ENCODE measurements at regions not wholly inside any gene's neighbourhood (a gene's known extent, or its start where the extent isn't known, plus 50 kb on each side); places are given as distances from the start of the nearest gene placed in this dataset.

GRCh38 chr7:53542157-53542556 is 506.7 kb downstream of the POM121L12 start:
- no peak overlapping the region for H3K14ac ChIP-seq (ENCODE audit: insufficient read length)
- no peak overlapping the region for H2BK20ac ChIP-seq (ENCODE audit: low read length)
- no peaks in the 10 kb centered on the region for H3K4me1 ChIP-seq (replicated peaks in 1 of 4; ENCODE audit: control insufficient read depth in 3 of 4, insufficient read depth in 4 of 4, low read length in 3 of 4)
- no peak overlapping the region for H3K4me3 ChIP-seq (ENCODE audit: extremely low read depth in 1 of 4, insufficient read depth in 2 of 4, low read depth in 3 of 4, low read length in 4 of 4)
- H2BK12ac ChIP-seq (ENCODE audit: low read depth, low read length) = no peak overlapping the region
- FAIRE-seq (no peak), DNase-seq (ENCODE audit: low read depth in 1 of 2, low spot score in 2 of 2) (no peak)
- H3K9me3 ChIP-seq (ENCODE audit: insufficient read depth in 2 of 2, low read depth in 1 of 2, low read length in 1 of 2) = no peaks in the 10 kb centered on the region
- H4K8ac ChIP-seq (ENCODE audit: extremely low read depth, insufficient read depth, low read length) = no peak overlapping the region
- H3K23ac ChIP-seq (ENCODE audit: insufficient read length) = no peak overlapping the region
- no peak overlapping the region for H2AK5ac ChIP-seq (ENCODE audit: low read depth, low read length)
- H2AFZ ChIP-seq (ENCODE audit: low read length) = no peak overlapping the region
- H3K23me2 ChIP-seq (ENCODE audit: low read depth, low read length) = no peaks in the 10 kb centered on the region; the same call in 1 of the 2 replicates
- H4K91ac ChIP-seq (replicated peaks; ENCODE audit: insufficient read length, low read length) = no peak overlapping the region
- no peak overlapping the region for H3K27ac ChIP-seq (ENCODE audit: low read depth, low read length)
- no peaks in the 10 kb centered on the region for H3K27me3 ChIP-seq (replicated peaks in 1 of 4; ENCODE audit: control insufficient read depth in 3 of 4, extremely low read depth in 1 of 4, insufficient read depth in 3 of 4, low read length in 3 of 4)
- H4K5ac ChIP-seq (ENCODE audit: insufficient read length, low read depth, low read length) = no peak overlapping the region
- no peaks in the 10 kb centered on the region for H3K79me1 ChIP-seq (ENCODE audit: low read depth, low read length)
- no peak overlapping the region for H3K9ac ChIP-seq (replicated peaks in 1 of 4; ENCODE audit: extremely low read depth in 1 of 4, low read depth in 3 of 4, low read length in 3 of 4)
- H3K79me2 ChIP-seq (ENCODE audit: control insufficient read depth in 1 of 2, insufficient read depth in 2 of 2, low read length in 2 of 2) = no peaks in the 10 kb centered on the region
- no peaks in the 10 kb centered on the region for H4K20me1 ChIP-seq (replicated peaks in 1 of 2; ENCODE audit: control insufficient read depth in 1 of 2, insufficient read depth in 2 of 2, low read length in 2 of 2)
- ChIA-PET POLR2A (ENCODE audit: partially characterized antibody) (no interaction called here), CTCF (ENCODE audit: partially characterized antibody) (no interaction called here)
- no peaks in the 10 kb centered on the region for H3K36me3 ChIP-seq (ENCODE audit: control insufficient read depth in 2 of 4, insufficient read depth in 4 of 4, low read length in 3 of 4)
- H3K18ac ChIP-seq (ENCODE audit: extremely low read depth, low read length) = no peak overlapping the region
- no peak overlapping the region for H3K4me2 ChIP-seq (ENCODE audit: insufficient read depth in 1 of 2, low read depth in 2 of 2, low read length in 2 of 2)
- no peak overlapping the region for H3K4ac ChIP-seq (replicated peaks; ENCODE audit: insufficient read length, low read depth, low read length)
- no peak overlapping the region for H2BK120ac ChIP-seq (replicated peaks; ENCODE audit: low read depth, low read length)
- no peak overlapping the region for H3K56ac ChIP-seq (replicated peaks; ENCODE audit: insufficient read length, low read depth, low read length)
- 88% methylated on average over 5 of the region's 5 CpGs; no CpG with 5 or more reads in 1 of the 2 experiments for WGBS, 2 experiments (ENCODE audit: extremely low coverage in 1 of 2, insufficient coverage in 1 of 2, insufficient read length in 1 of 2, insufficient replicate concordance in 2 of 2, low coverage in 1 of 2, low lambda C conversion rate in 2 of 2, missing lambda C conversion rate in 1 of 2)
- no peak overlapping the region for H2BK5ac ChIP-seq (ENCODE audit: low read depth, low read length)
- H2BK15ac ChIP-seq (ENCODE audit: low read length) = no peak overlapping the region
- TF ChIP-seq CTCF (IDR thresholded peaks at IDR 0.05; ENCODE audit: control extremely low read depth in 1 of 3, insufficient read depth in 1 of 3, low read depth in 1 of 3, low read length in 3 of 3) (no peak), RBBP5 (IDR thresholded peaks at IDR 0.05; ENCODE audit: borderline replicate concordance, low read depth, low read length) (no peak), BRCA1 (IDR thresholded peaks at IDR 0.05; ENCODE audit: low read depth, low read length) (no peak), PHF8 (conservative IDR thresholded peaks at IDR 0.05; ENCODE audit: low read depth, low read length) (no peak), E2F6 (IDR thresholded peaks at IDR 0.05) (no peak), RXRA (IDR thresholded peaks at IDR 0.05; ENCODE audit: insufficient read depth, low read depth, low read length) (no peak), POU5F1 (IDR thresholded peaks at IDR 0.05; ENCODE audit: low read depth, low read length) (no peak), SP4 (IDR thresholded peaks at IDR 0.05; ENCODE audit: low read length) (no peak), POLR2A (IDR thresholded peaks at IDR 0.05; ENCODE audit: control extremely low read depth in 1 of 2, low read depth in 2 of 2, low read length in 2 of 2) (no peak)

All from H1 (cell line).